Neuronal stem cell (in vitro differentiated cells): ENCODE measurements at regions not wholly inside any gene's neighbourhood (a gene's known extent, or its start where the extent isn't known, plus 50 kb on each side); places are given as distances from the start of the nearest gene placed in this dataset.

ENCODE experiments used
- DNase-seq: peaks from one replicate; pipeline ENCODE4 v3.0.0-alpha.2; 2013; ENCODE audit warnings: low spot score
- H2AFZ ChIP-seq: one replicate; pipeline ENCODE4 v1.6.1; 2013; ENCODE audit warnings: mild to moderate bottlenecking, low read length, inconsistent platforms
- H2AK5ac ChIP-seq: 2 replicates; pipeline ENCODE4 v1.6.1; 2013; ENCODE audit warnings: low read depth, mild to moderate bottlenecking, inconsistent platforms, low read length, moderate library complexity, mixed read lengths
- H2BK120ac ChIP-seq: 2 replicates; pipeline ENCODE4 v1.6.1; 2013; ENCODE audit warnings: low read depth, mild to moderate bottlenecking, inconsistent platforms, low read length, moderate library complexity, mixed read lengths
- H2BK12ac ChIP-seq: one replicate; pipeline ENCODE4 v1.6.1; 2013; ENCODE audit warnings: low read length, inconsistent platforms
- H2BK15ac ChIP-seq: 2 replicates; pipeline ENCODE4 v1.6.1; 2013; ENCODE audit warnings: mild to moderate bottlenecking, low read length, inconsistent platforms, mixed read lengths
- H2BK5ac ChIP-seq: one replicate; pipeline ENCODE4 v1.6.1; 2013; ENCODE audit warnings: inconsistent platforms, mild to moderate bottlenecking, low read length, moderate library complexity
- H3K14ac ChIP-seq: one replicate; pipeline ENCODE4 v1.6.1; 2013; ENCODE audit warnings: low read length, inconsistent platforms
- H3K18ac ChIP-seq: 2 replicates; pipeline ENCODE4 v1.6.1; 2013; ENCODE audit warnings: low read length, inconsistent platforms
- H3K23ac ChIP-seq: 2 replicates; pipeline ENCODE4 v1.6.1; 2013; ENCODE audit warnings: low read depth, mild to moderate bottlenecking, mixed read lengths, low read length, inconsistent platforms; ENCODE audit not compliant: poor library complexity
- H3K27ac ChIP-seq: replicated peaks from 3 replicates; pipeline ENCODE4 v1.5.1; 2013; ENCODE audit warnings: low read length, inconsistent platforms
- H3K27me3 ChIP-seq, 3 experiments: 2 replicates each; pipeline ENCODE4 v1.6.1; 2013; ENCODE audit warnings: low read length in 3 of 3, mild to moderate bottlenecking in 2 of 3, inconsistent platforms in 1 of 3, low read depth in 1 of 3, mixed read lengths in 1 of 3, moderate library complexity in 1 of 3; ENCODE audit not compliant: control insufficient read depth in 3 of 3, insufficient read depth in 3 of 3
- H3K36me3 ChIP-seq, 2 donors: replicated peaks in 1 of 2; 2 replicates each; pipeline ENCODE4 v1.6.1; 2013; ENCODE audit warnings: low read length in 2 of 2; ENCODE audit not compliant: control insufficient read depth in 2 of 2, insufficient read depth in 2 of 2
- H3K4ac ChIP-seq: 2 replicates; pipeline ENCODE4 v1.6.1; 2013; ENCODE audit warnings: inconsistent platforms, mild to moderate bottlenecking, low read length, moderate library complexity
- H3K4me1 ChIP-seq, 2 donors: 1 replicate in 1 of 2; 2 replicates in 1 of 2; pipeline ENCODE4 v1.6.1; 2013; ENCODE audit warnings: low read length in 2 of 2, low read depth in 1 of 2; ENCODE audit not compliant: control insufficient read depth in 2 of 2, insufficient read depth in 1 of 2
- H3K4me2 ChIP-seq: one replicate; pipeline ENCODE4 v1.6.1; 2013; ENCODE audit warnings: mild to moderate bottlenecking, low read length, inconsistent platforms; ENCODE audit not compliant: insufficient read depth, poor library complexity, severe bottlenecking
- H3K4me3 ChIP-seq, 2 donors: 2 replicates each; pipeline ENCODE4 v1.5.1; 2013; ENCODE audit warnings: low read length in 2 of 2, mild to moderate bottlenecking in 2 of 2, inconsistent platforms in 1 of 2, moderate library complexity in 1 of 2
- H3K79me1 ChIP-seq: one replicate; pipeline ENCODE4 v1.6.1; 2013; ENCODE audit warnings: low read depth, mild to moderate bottlenecking, inconsistent platforms, low read length, moderate library complexity
- H3K9ac ChIP-seq: one replicate; pipeline ENCODE4 v1.6.1; 2013; ENCODE audit warnings: mild to moderate bottlenecking, low read depth, low read length, inconsistent platforms; ENCODE audit not compliant: poor library complexity
- H3K9me3 ChIP-seq, 2 donors: replicated peaks in 1 of 2; 2 replicates each; pipeline versions ENCODE3 to v1.6.1; 2013; ENCODE audit warnings: low read length in 2 of 2, mild to moderate bottlenecking in 2 of 2, inconsistent platforms in 1 of 2, low read depth in 1 of 2, mixed read lengths in 1 of 2, moderate library complexity in 1 of 2; ENCODE audit not compliant: control insufficient read depth in 2 of 2, insufficient read depth in 1 of 2
- H4K8ac ChIP-seq: one replicate; pipeline ENCODE4 v1.6.1; 2013; ENCODE audit warnings: low read depth, mild to moderate bottlenecking, inconsistent platforms, low read length, moderate library complexity
- H4K91ac ChIP-seq: one replicate; pipeline ENCODE4 v1.6.1; 2013; ENCODE audit warnings: low read length, low read depth, mild to moderate bottlenecking, inconsistent platforms; ENCODE audit not compliant: poor library complexity
- WGBS, 2 donors: extraction: QIAGEN DNeasy Blood & Tissue Kit; methylation state at CpG; one replicate each; pipeline ENCODE4 v1.1.7; 2013; ENCODE audit warnings: missing lambda C conversion rate in 2 of 2, mixed read lengths in 1 of 2; ENCODE audit not compliant: insufficient read length in 2 of 2, insufficient replicate concordance in 1 of 2; ENCODE audit errors: extremely low coverage in 2 of 2; 5-methylcytosine and 5-hydroxymethylcytosine counted together

DNA sequence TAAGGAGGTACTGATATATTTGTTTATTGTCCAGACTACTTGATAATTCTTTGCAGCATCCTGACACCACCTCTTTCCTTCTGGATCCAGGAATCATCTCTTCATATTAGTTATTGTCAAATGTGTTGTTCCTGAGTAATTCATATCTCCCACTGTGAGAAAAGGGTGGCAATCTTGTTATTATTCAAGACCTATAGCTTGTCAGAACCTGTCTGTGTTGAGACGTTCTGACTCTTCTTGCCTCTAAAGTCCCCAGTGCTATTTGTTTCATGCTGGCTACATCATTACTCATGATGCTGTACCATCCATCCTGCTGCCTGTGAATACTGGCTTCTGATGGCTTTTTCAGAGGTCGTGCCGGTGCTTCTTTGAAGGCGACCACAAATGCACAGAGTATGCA lies 68.7 kb upstream of the TAF11L2 start:
- Histone ChIP-seq H2BK120ac (no peak overlapping the region), H3K9ac (no peak overlapping the region), H3K4me3 (no peak overlapping the region), H3K18ac (no peak overlapping the region), H3K9me3 (no peaks in the 10 kb centered on the region), H3K4ac (no peak overlapping the region), H3K4me1 (no peaks in the 10 kb centered on the region), H3K27me3 (no peaks in the 10 kb centered on the region), H2AFZ (no peak overlapping the region), H2BK12ac (no peak overlapping the region), H2AK5ac (no peak overlapping the region), H3K27ac (no peak overlapping the region), H4K8ac (no peak overlapping the region), H2BK15ac (no peak overlapping the region), H4K91ac (no peak overlapping the region), H3K23ac (no peak overlapping the region), H3K36me3 (no peaks in the 10 kb centered on the region), H3K79me1 (no peaks in the 10 kb centered on the region), H2BK5ac (no peak overlapping the region), H3K4me2 (no peak overlapping the region), H3K14ac (no peak overlapping the region)
- no peak for DNase-seq
- WGBS, 2 donors = no CpG with 5 or more reads among the region's 4 CpGs

DNA sequence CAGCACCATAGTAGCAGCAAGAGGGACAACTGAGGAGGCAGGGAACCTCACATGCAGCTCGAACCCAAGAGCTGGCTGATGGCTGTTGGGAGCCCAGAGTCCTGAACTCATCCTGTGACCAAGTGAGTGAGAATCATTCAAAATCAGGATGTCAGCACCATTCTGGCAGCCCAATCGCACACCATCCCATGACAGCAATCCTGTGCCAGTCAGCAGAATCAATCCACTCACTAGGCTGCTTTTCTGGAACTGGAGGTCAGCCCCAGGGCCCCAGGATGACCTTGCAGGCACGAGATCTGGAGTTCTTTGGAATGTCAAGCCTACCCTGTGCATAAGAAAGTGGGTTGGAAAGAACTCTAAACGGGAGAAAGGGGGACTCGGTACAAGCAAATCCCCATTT lies 67.8 kb upstream of the TAF11L2 start:
- no peak for DNase-seq
- Histone ChIP-seq H3K27me3 (no peaks in the 10 kb centered on the region), H4K8ac (no peak overlapping the region), H2BK120ac (no peak overlapping the region), H3K9ac (no peak overlapping the region), H2BK12ac (no peak overlapping the region), H2AFZ (no peak overlapping the region), H2BK15ac (no peak overlapping the region), H3K36me3 (no peaks in the 10 kb centered on the region), H3K27ac (no peak overlapping the region), H3K18ac (no peak overlapping the region), H2BK5ac (no peak overlapping the region), H4K91ac (no peak overlapping the region), H3K23ac (no peak overlapping the region), H3K9me3 (no peaks in the 10 kb centered on the region), H3K4ac (no peak overlapping the region), H3K4me2 (no peak overlapping the region), H3K4me3 (no peak overlapping the region), H3K14ac (no peak overlapping the region), H3K79me1 (no peaks in the 10 kb centered on the region), H3K4me1 (no peaks in the 10 kb centered on the region), H2AK5ac (no peak overlapping the region)
- WGBS, 2 donors = no CpG with 5 or more reads among the region's 5 CpGs

DNA sequence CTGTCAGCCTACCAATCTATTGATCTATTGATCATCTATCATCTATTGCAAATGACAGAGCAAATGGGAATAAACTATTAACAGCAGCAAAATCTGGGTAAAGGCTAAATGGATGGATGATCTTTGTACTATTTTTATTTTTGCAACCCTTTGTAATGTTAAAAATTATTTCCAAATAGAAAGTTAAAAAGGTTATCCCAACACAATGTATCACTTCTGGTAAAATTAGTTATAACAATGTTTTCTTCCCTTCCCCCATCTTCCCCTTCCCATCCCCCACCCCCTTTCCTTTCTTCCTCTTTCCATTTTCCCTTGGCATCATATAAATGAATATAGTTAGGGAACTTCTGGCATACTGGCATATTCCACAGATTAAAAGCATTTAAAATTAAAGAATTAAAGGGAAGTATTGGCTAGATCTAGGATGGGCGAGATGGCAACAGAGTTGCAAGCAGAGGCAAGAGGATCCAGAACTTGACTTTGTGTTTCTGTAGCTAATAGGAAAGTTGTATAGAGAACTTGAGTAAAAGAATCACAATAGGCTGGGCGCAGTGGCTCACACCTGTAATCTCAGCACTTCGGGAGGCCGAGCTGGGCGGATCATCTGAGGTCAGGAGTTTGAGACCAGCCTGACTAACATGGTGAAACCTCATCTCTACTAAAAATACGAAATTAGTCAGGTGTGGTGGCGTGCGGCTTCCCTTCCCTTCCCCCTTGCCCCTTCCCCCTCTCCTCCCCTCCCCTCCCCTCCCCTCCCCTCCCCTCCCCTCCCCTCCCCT lies 66.6 kb upstream of the TAF11L2 start:
- Histone ChIP-seq H3K4me3 (no peak overlapping the region), H4K8ac (no peak overlapping the region)
- whole genome bisulfite sequencing, 2 donors = no CpG with 5 or more reads among the region's 8 CpGs

DNA sequence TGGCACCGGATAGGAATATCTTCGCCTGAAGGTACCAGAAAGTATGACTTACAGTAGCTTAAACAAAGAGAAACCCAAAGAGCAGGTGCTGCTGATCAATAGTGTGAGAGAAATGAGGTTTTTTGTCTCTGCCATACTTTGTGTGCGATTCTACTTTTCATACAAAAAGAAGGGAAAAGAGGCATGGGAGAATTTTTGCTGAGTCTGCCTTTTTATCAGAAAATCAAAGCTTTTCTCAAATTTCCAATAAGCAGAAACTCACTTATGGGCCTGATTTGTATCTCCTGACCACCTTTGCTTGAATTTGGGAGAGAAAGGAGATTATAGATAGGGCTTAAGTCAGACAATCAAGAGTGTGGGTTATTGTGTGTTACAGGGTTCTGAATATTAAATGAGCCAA lies 65.5 kb upstream of the TAF11L2 start:
- H3K14ac ChIP-seq = no peak overlapping the region
- no peak overlapping the region for H2BK5ac ChIP-seq
- H4K91ac ChIP-seq = no peak overlapping the region
- no CpG with 5 or more reads among the region's 3 CpGs for WGBS, 2 donors
- no peak overlapping the region for H3K4ac ChIP-seq
- H3K27ac ChIP-seq = no peak overlapping the region
- H3K23ac ChIP-seq = no peak overlapping the region
- no peaks in the 10 kb centered on the region for H3K36me3 ChIP-seq
- H3K18ac ChIP-seq = no peak overlapping the region
- no peak overlapping the region for H2BK15ac ChIP-seq
- H2BK120ac ChIP-seq = no peak overlapping the region
- H3K4me2 ChIP-seq = no peak overlapping the region
- H3K9ac ChIP-seq = no peak overlapping the region
- no peaks in the 10 kb centered on the region for H3K4me1 ChIP-seq
- no peak overlapping the region for H2BK12ac ChIP-seq
- no peak overlapping the region for H2AFZ ChIP-seq
- H4K8ac ChIP-seq = no peak overlapping the region
- H3K4me3 ChIP-seq = no peak overlapping the region
- no peaks in the 10 kb centered on the region for H3K9me3 ChIP-seq
- DNase-seq = no peak
- no peaks in the 10 kb centered on the region for H3K79me1 ChIP-seq
- no peaks in the 10 kb centered on the region for H3K27me3 ChIP-seq
- H2AK5ac ChIP-seq = no peak overlapping the region

More for the DNA sequence above, 66.6 kb upstream of the TAF11L2 start:
- no peak for DNase-seq
- Histone ChIP-seq H3K4me2 (no peak overlapping the region), H3K9ac (no peak overlapping the region), H3K36me3 (no peaks in the 10 kb centered on the region), H3K14ac (no peak overlapping the region), H2BK12ac (no peak overlapping the region), H2BK15ac (no peak overlapping the region), H3K27me3 (no peaks in the 10 kb centered on the region), H2BK120ac (no peak overlapping the region), H3K9me3 (no peaks in the 10 kb centered on the region), H3K27ac (no peak overlapping the region), H4K91ac (no peak overlapping the region), H3K18ac (no peak overlapping the region), H3K79me1 (no peaks in the 10 kb centered on the region), H3K4me1 (no peaks in the 10 kb centered on the region), H2AFZ (no peak overlapping the region), H2BK5ac (no peak overlapping the region), H3K23ac (no peak overlapping the region), H2AK5ac (no peak overlapping the region), H3K4ac (no peak overlapping the region)
